Activated CD8-positive, alpha-beta memory T cell treated with anti-CD3 and anti-CD28 coated beads for 4 hours (primary cell): ENCODE measurements at regions not wholly inside any gene's neighbourhood (a gene's known extent, or its start where the extent isn't known, plus 50 kb on each side); places are given as distances from the start of the nearest gene placed in this dataset.
"Not testable (repeated sequence)": the region's sequence is repeated elsewhere in the genome, so short reads cannot be mapped to it uniquely, and the experiment has no call there.

ENCODE experiments used
- DNase-seq, 2 donors: peaks; one replicate each; pipeline ENCODE4 v3.0.0-alpha.2; 2020; ENCODE audit warnings: low read depth in 2 of 2

DNA sequence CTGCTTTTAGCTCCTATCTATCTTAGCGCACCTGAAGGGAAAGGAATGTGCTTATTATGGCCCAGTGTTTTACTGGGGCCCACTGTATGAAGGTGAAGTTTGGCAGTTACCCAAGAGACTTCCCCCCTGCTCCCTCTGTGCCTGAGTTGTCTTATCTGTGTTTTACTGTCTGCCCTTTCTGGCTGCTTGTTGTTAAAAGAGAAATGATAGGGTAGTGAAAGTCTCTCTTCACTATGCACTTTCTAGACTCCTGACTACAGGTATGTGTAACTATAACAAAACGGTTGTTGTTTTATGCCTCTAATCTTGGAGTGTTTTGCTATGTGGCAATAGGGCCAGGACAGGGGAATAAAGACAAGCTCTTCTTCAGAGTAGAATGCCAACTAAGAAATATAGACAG, 326.9 kb downstream of the KIF20B start:
- DNase-seq: no peak

DNA sequence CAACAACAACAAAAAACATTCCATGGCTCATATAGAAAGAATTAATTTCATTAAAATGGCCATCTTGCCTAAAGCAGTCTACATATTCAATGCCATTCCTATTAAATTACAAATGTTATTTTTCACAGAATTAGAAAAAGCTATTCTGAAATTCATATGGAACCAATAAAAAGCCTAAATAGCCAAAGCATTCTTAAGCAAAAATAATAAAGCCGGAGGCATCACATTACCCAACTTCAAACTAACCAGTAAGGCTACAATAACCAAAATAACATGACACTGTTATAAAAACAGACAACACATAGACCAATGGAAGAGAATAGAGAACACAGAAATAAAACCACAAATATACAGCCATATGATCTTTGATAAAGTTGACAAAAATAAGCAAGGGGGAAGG, 330.4 kb downstream of the KIF20B start:
- DNase-seq: no peak

DNA sequence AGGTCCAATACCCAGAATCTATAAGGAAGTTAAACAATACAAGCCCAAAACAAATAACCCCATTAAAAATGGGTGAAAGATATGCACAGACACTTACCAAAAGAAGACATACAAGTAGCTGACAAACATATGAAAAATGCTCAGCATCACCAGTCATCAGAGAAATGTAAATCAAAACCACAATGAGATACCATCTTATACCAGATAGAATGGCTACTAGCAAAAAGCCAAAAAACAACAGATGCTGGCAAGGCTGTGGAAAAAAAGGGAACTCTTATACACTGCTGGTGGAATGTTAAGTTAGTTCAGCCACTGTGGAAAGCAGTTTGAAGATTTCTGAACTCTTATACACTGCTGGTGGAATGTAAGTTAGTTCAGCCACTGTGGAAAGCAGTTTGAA, 331.1 kb downstream of the KIF20B start:
- DNase-seq: no peak

DNA sequence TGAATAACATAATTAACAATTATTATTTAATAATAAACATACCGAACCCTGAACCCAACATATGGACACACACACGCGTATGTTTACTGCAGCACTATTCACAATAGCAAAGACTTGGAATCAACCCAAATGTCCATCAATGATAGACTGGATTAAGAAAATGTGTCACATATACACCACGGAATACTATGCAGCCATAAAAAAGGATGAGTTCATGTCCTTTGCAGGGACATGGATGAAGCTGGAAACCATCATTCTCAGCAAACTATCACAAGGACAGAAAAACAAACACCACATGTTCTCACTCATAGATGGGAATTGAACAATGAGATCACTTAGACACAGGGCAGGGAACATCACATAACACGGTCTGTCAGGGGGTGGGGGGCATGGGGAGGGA, 333.5 kb downstream of the KIF20B start:
- DNase-seq: not testable (repeated sequence)

DNA sequence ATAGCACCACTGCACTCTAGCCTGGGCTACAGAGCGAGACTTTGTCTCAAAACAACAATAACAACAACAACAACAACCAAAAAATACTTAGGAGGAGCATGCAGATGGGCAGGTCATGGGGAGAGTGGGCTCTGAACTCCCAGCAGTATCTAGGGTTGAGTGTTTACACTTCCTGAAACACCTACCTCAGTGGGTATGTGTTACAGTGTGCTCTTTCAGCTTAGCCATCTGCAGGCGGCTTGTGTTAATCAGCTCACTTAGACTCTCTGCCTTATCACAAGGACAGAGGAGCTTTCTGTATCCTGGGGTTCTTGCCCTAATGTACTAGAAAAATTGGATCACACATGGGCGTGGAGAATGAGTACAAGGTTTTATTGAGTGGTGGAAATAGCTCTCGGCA, 340.2 kb downstream of the KIF20B start:
- DNase-seq: no peak

- no peak for DNase-seq
These were observed 340.7 kb downstream of the KIF20B start for GRCh38 chr10:90042075-90042474.

- no peak for DNase-seq
These were observed 345.9 kb downstream of the KIF20B start for GRCh38 chr10:90047243-90047729.

GRCh38 chr10:90051053-90051452, 349.7 kb downstream of the KIF20B start:
- no peak for DNase-seq

DNA sequence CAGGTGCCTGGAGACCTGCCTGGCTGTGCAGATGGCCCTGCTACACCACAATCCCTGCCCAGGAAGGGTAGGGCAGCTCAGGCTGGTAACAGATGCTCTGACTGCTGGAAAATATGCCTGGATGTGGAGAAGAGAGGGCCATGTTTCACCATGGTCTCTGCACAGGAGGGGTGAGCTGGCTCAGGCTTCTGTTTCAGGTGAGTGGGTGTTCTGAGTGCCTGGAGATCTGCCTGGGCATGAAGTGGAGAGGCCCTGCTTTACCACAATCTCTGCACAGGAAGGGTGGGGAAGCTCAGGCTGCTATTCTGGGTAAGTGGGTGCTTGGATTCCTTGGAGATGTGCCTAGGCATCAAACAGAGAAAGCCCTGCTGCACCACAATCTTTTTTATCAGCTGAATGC, 350.1 kb downstream of the KIF20B start:
- DNase-seq: no peak

GRCh38 chr10:90062786-90063185, 361.4 kb downstream of the KIF20B start:
- no peak for DNase-seq

DNA sequence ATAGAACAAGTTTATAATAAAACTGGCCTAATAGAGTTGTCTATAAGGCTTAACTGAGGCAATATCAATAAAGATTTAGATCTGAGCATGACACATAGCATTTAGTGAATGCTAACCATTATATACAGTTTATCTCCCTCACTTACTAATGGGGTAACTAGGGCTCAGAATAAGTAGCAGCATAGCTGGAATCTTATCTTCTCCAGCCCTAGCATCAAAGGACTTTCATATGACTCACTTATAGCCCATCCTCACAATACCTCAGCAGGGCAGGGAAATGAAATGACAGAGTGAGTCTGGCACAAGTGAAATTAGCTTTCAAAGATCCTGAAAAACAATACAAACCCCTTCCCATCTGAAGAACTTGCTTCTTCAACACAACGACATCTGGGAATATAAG, 362.9 kb downstream of the KIF20B start:
- DNase-seq: no peak

DNA sequence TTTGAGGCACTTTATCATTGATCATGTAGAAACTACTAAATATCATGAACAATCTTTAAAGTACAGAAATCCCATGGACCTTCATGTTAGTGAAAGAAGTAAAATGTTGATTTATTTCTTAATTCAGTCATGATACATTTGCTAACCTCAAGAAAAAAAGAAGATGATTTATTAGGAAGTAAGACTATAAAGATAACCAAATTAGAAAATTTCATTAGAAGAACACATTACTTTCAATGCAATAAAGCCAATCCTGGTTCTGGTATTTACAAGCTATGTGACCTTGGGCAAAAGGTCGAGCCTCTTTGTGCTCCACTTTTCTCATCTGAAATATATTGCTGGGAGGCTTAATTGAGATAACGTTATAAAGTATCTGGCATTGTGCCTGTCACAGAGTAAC, 365.0 kb downstream of the KIF20B start:
- no peak for DNase-seq

DNA sequence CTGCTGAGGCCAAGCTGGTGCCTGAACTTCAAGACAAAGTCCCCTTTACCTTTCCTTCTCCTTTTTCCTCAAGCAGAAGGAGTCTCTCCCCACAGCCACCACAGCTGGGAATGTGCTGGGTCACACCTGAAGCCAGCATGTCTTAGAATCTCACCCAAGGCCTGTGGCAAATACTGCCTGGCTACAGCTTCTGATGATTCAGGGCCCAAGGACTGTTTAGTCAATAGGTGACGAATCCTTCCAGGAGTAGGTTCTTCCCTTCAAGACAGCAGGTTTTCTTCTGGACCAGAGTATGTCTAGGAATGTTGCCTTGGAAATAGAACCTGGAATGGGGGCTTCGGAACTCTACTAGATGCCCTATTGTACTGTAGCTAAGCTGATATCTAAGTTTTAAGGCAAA, 374.6 kb downstream of the KIF20B start:
- DNase-seq: no peak

- no peak for DNase-seq
These were observed 378.4 kb downstream of the KIF20B start for GRCh38 chr10:90079819-90080218.

GRCh38 chr10:90086606-90087190, 385.3 kb downstream of the KIF20B start:
- not testable (repeated sequence) for DNase-seq

- DNase-seq: no peak
These were observed 386.0 kb downstream of the KIF20B start for GRCh38 chr10:90087197-90088023.

DNA sequence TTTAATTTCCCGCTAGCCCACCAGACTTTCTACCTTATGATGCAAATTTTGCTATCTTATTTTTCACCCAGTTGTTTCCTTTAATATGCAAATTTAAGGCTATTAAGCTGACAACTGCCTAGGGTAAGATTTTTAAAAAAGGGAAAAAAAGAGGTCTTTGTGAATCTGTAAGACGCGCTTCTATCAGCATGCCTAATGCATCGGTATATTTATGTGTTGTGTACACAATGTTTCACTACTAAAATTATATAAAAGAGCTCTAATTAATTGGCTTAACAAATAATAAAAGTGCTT, 386.6 kb downstream of the KIF20B start:
- DNase-seq: no peak

- no peak for DNase-seq
These were observed 388.3 kb downstream of the KIF20B start for GRCh38 chr10:90089719-90090118.

GRCh38 chr10:90096196-90096595, 394.8 kb downstream of the KIF20B start:
- no peak for DNase-seq

- DNase-seq: not testable (repeated sequence)
These were observed 406.2 kb downstream of the KIF20B start for GRCh38 chr10:90107581-90107980.

GRCh38 chr10:90111671-90112070, 410.3 kb downstream of the KIF20B start:
- no peak for DNase-seq

DNA sequence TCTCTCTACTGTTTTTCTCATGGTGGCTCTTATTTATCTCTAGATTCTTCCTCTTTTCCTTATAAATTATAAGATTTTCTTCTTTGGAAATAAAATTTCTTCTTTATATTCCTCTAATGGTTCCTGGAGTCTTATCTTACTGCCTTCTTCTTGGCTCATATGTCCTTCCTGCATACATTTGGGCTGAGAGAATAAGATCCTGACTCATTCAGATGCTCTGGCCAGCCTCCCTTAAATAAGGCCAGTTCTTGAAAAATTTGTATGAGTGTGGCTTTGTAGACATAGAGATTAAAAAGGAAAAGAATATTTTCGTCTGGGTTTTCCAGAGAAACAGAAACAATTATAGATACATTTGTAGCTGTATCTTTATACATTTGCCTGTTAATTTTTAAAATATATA, 411.3 kb downstream of the KIF20B start:
- DNase-seq: no peak

GRCh38 chr10:90118567-90118966, 417.2 kb downstream of the KIF20B start:
- DNase-seq: not testable (repeated sequence)
